NCI-H82 treated with DMSO at 0.1 percent for 48 hours (cell line): ENCODE measurements at regions not wholly inside any gene's neighbourhood (a gene's known extent, or its start where the extent isn't known, plus 50 kb on each side); places are given as distances from the start of the nearest gene placed in this dataset.
"Not testable (repeated sequence)": the region's sequence is repeated elsewhere in the genome, so short reads cannot be mapped to it uniquely, and the experiment has no call there.

Experiments used
- DNase-seq: peaks from one replicate; lab custom pipeline; 2025; ENCODE audit not compliant: unreplicated experiment; lab: John Stamatoyannopoulos, UW

- no peak for DNase-seq
Measured at GRCh38 chr15:31504462-31504839, 177.8 kb downstream of the KLF13 start.

- not testable (repeated sequence) for DNase-seq
Measured at GRCh38 chr15:31507573-31507972, 180.9 kb downstream of the KLF13 start.

GRCh38 chr15:31508656-31509055 lies 182.0 kb downstream of the KLF13 start:
- no peak for DNase-seq

GRCh38 chr15:31510057-31510456 lies 183.4 kb downstream of the KLF13 start:
- DNase-seq = no peak

GRCh38 chr15:31511707-31512310 lies 185.2 kb downstream of the KLF13 start:
- no peak for DNase-seq

- no peak for DNase-seq
Measured at GRCh38 chr15:31513178-31513577, 186.5 kb downstream of the KLF13 start.

- DNase-seq = no peak
Measured at GRCh38 chr15:31516440-31516839, 189.8 kb downstream of the KLF13 start.

GRCh38 chr15:31516874-31517273 lies 190.2 kb downstream of the KLF13 start:
- DNase-seq = no peak

- DNase-seq = no peak
Measured at GRCh38 chr15:31517711-31518110, 191.1 kb downstream of the KLF13 start.

GRCh38 chr15:31522028-31522427 lies 195.4 kb downstream of the KLF13 start:
- no peak for DNase-seq

GRCh38 chr15:31523027-31523654 lies 196.5 kb downstream of the KLF13 start:
- no peak for DNase-seq

GRCh38 chr15:31523655-31524049 lies 197.0 kb downstream of the KLF13 start:
- DNase-seq = no peak

GRCh38 chr15:31525185-31525695 lies 198.6 kb downstream of the KLF13 start:
- no peak for DNase-seq

- DNase-seq = no peak
Measured at GRCh38 chr15:31525988-31526665, 199.5 kb downstream of the KLF13 start.

GRCh38 chr15:31526916-31527690 lies 200.5 kb downstream of the KLF13 start:
- DNase-seq = no peak

- DNase-seq = no peak
Measured at GRCh38 chr15:31528846-31529245, 202.2 kb downstream of the KLF13 start.

GRCh38 chr15:31537770-31538592 lies 211.3 kb downstream of the KLF13 start:
- no peak for DNase-seq

GRCh38 chr15:31540633-31541032 lies 214.0 kb downstream of the KLF13 start:
- DNase-seq = no peak

- DNase-seq = no peak
Measured at GRCh38 chr15:31544361-31544760, 217.7 kb downstream of the KLF13 start.

GRCh38 chr15:31545257-31545656 lies 218.6 kb downstream of the KLF13 start:
- no peak for DNase-seq
